ENCODE measurements at regions not wholly inside any gene's neighbourhood (a gene's known extent, or its start where the extent isn't known, plus 50 kb on each side); places are given as distances from the start of the nearest gene placed in this dataset.
"Not testable (repeated sequence)": the region's sequence is repeated elsewhere in the genome, so short reads cannot be mapped to it uniquely, and the experiment has no call there.

GRCh38 chr14:85881935-85882334 lies 352.0 kb downstream of the FLRT2 start:
- H3K27me3 Mint-ChIP-seq: no peaks in the 10 kb centered on the region
- ChIA-PET CTCF (no interaction called here), POLR2A (no interaction called here)
- no peak overlapping the region for H3K27ac Mint-ChIP-seq
- H3K36me3 Mint-ChIP-seq (ENCODE audit: low read depth): no peaks in the 10 kb centered on the region
- no peaks in the 10 kb centered on the region for H3K4me1 Mint-ChIP-seq
- no peak overlapping the region for H3K4me3 Mint-ChIP-seq
- no peak for DNase-seq
- no peaks in the 10 kb centered on the region for H3K9me3 Mint-ChIP-seq

GRCh38 chr14:85878874-85879273 lies 348.9 kb downstream of the FLRT2 start:
- no peak overlapping the region for H3K4me3 Mint-ChIP-seq
- H3K27me3 Mint-ChIP-seq: no peaks in the 10 kb centered on the region
- H3K4me1 Mint-ChIP-seq: no peaks in the 10 kb centered on the region
- ChIA-PET POLR2A (no interaction called here), CTCF (no interaction called here)
- no peak for DNase-seq
- no peak overlapping the region for H3K27ac Mint-ChIP-seq
- peaks cover 2% of the 10 kb centered on the region for H3K9me3 Mint-ChIP-seq
- no peaks in the 10 kb centered on the region for H3K36me3 Mint-ChIP-seq (ENCODE audit: low read depth)

- Mint-ChIP-seq H3K4me1 (no peaks in the 10 kb centered on the region), H3K36me3 (ENCODE audit: low read depth) (no peaks in the 10 kb centered on the region), H3K4me3 (no peak overlapping the region), H3K27ac (no peak overlapping the region), H3K27me3 (peaks cover 2% of the 10 kb centered on the region), H3K9me3 (peaks cover 2% of the 10 kb centered on the region)
- ChIA-PET POLR2A (no interaction called here), CTCF (no interaction called here)
- no peak for DNase-seq
These were observed 343.1 kb downstream of the FLRT2 start for GRCh38 chr14:85873006-85873405.

GRCh38 chr14:85867450-85867849 lies 337.5 kb downstream of the FLRT2 start:
- no peaks in the 10 kb centered on the region for H3K4me1 Mint-ChIP-seq
- no peaks in the 10 kb centered on the region for H3K9me3 Mint-ChIP-seq
- ChIA-PET POLR2A (no interaction called here), CTCF (no interaction called here)
- DNase-seq: no peak
- no peak overlapping the region for H3K4me3 Mint-ChIP-seq
- no peaks in the 10 kb centered on the region for H3K36me3 Mint-ChIP-seq (ENCODE audit: low read depth)
- H3K27ac Mint-ChIP-seq: no peak overlapping the region
- peaks cover 2% of the 10 kb centered on the region for H3K27me3 Mint-ChIP-seq

GRCh38 chr14:85865701-85866100 lies 335.8 kb downstream of the FLRT2 start:
- ChIA-PET POLR2A (no interaction called here), CTCF (no interaction called here)
- H3K4me1 Mint-ChIP-seq: no peaks in the 10 kb centered on the region
- H3K9me3 Mint-ChIP-seq: no peaks in the 10 kb centered on the region
- no peak for DNase-seq
- H3K36me3 Mint-ChIP-seq (ENCODE audit: low read depth): no peaks in the 10 kb centered on the region
- H3K4me3 Mint-ChIP-seq: no peak overlapping the region
- H3K27ac Mint-ChIP-seq: no peak overlapping the region
- no peaks in the 10 kb centered on the region for H3K27me3 Mint-ChIP-seq

- Mint-ChIP-seq H3K4me1 (no peaks in the 10 kb centered on the region), H3K36me3 (ENCODE audit: low read depth) (no peaks in the 10 kb centered on the region), H3K9me3 (no peaks in the 10 kb centered on the region), H3K27me3 (no peaks in the 10 kb centered on the region), H3K27ac (no peak overlapping the region), H3K4me3 (no peak overlapping the region)
- ChIA-PET CTCF (no interaction called here), POLR2A (no interaction called here)
- no peak for DNase-seq
These were observed 328.7 kb downstream of the FLRT2 start for GRCh38 chr14:85858634-85859033.

- Mint-ChIP-seq H3K27me3 (no peaks in the 10 kb centered on the region), H3K27ac (no peak overlapping the region), H3K9me3 (no peaks in the 10 kb centered on the region), H3K4me3 (no peak overlapping the region), H3K36me3 (ENCODE audit: low read depth) (no peaks in the 10 kb centered on the region), H3K4me1 (no peaks in the 10 kb centered on the region)
- POLR2A ChIA-PET: no interaction called here
- no peak for DNase-seq
- CTCF ChIA-PET: no interaction called here
These were observed 326.5 kb downstream of the FLRT2 start for GRCh38 chr14:85856430-85856829.

- Mint-ChIP-seq H3K4me1 (no peaks in the 10 kb centered on the region), H3K27me3 (no peaks in the 10 kb centered on the region), H3K9me3 (no peaks in the 10 kb centered on the region), H3K36me3 (ENCODE audit: low read depth) (no peaks in the 10 kb centered on the region), H3K27ac (no peak overlapping the region), H3K4me3 (no peak overlapping the region)
- no peak for DNase-seq
- POLR2A ChIA-PET: no interaction called here
- CTCF ChIA-PET: no interaction called here
These were observed 324.1 kb downstream of the FLRT2 start for GRCh38 chr14:85853996-85854526.

GRCh38 chr14:85852906-85853305 lies 323.0 kb downstream of the FLRT2 start:
- H3K27ac Mint-ChIP-seq: no peak overlapping the region
- DNase-seq: no peak
- no peaks in the 10 kb centered on the region for H3K9me3 Mint-ChIP-seq
- ChIA-PET CTCF (no interaction called here), POLR2A (no interaction called here)
- no peaks in the 10 kb centered on the region for H3K4me1 Mint-ChIP-seq
- H3K36me3 Mint-ChIP-seq (ENCODE audit: low read depth): no peaks in the 10 kb centered on the region
- no peak overlapping the region for H3K4me3 Mint-ChIP-seq
- H3K27me3 Mint-ChIP-seq: no peaks in the 10 kb centered on the region

GRCh38 chr14:85852123-85852522 lies 322.2 kb downstream of the FLRT2 start:
- H3K9me3 Mint-ChIP-seq; DNase-seq; CTCF ChIA-PET; H3K36me3 Mint-ChIP-seq (ENCODE audit: low read depth); H3K27ac Mint-ChIP-seq; H3K4me3 Mint-ChIP-seq; H3K27me3 Mint-ChIP-seq; POLR2A ChIA-PET; H3K4me1 Mint-ChIP-seq: not testable (repeated sequence)

GRCh38 chr14:85830549-85830948 lies 300.6 kb downstream of the FLRT2 start:
- H3K27ac Mint-ChIP-seq; POLR2A ChIA-PET; H3K4me3 Mint-ChIP-seq; H3K27me3 Mint-ChIP-seq; H3K36me3 Mint-ChIP-seq (ENCODE audit: low read depth); DNase-seq; CTCF ChIA-PET; H3K4me1 Mint-ChIP-seq; H3K9me3 Mint-ChIP-seq: not testable (repeated sequence)

GRCh38 chr14:85829601-85830000 lies 299.7 kb downstream of the FLRT2 start:
- H3K4me3 Mint-ChIP-seq; DNase-seq; H3K27me3 Mint-ChIP-seq; H3K4me1 Mint-ChIP-seq; H3K27ac Mint-ChIP-seq; H3K9me3 Mint-ChIP-seq; POLR2A ChIA-PET; H3K36me3 Mint-ChIP-seq (ENCODE audit: low read depth); CTCF ChIA-PET: not testable (repeated sequence)

- H3K4me1 Mint-ChIP-seq: no peaks in the 10 kb centered on the region
- no peak for DNase-seq
- POLR2A ChIA-PET: no interaction called here
These were observed 294.6 kb downstream of the FLRT2 start for GRCh38 chr14:85824526-85824925.

GRCh38 chr14:85822236-85822635 lies 292.3 kb downstream of the FLRT2 start:
- H3K27ac Mint-ChIP-seq: no peak overlapping the region
- H3K9me3 Mint-ChIP-seq: peaks cover 2% of the 10 kb centered on the region
- H3K4me3 Mint-ChIP-seq: no peak overlapping the region
- H3K27me3 Mint-ChIP-seq: no peaks in the 10 kb centered on the region
- no peak for DNase-seq
- ChIA-PET POLR2A (no interaction called here), CTCF (no interaction called here)
- H3K36me3 Mint-ChIP-seq (ENCODE audit: low read depth): no peaks in the 10 kb centered on the region
- H3K4me1 Mint-ChIP-seq: no peaks in the 10 kb centered on the region

More at GRCh38 chr14:85824526-85824925, 294.6 kb downstream of the FLRT2 start:
- Mint-ChIP-seq H3K27me3 (no peaks in the 10 kb centered on the region), H3K36me3 (ENCODE audit: low read depth) (no peaks in the 10 kb centered on the region), H3K4me3 (no peak overlapping the region), H3K9me3 (no peaks in the 10 kb centered on the region), H3K27ac (no peak overlapping the region)
- CTCF ChIA-PET: no interaction called here

GRCh38 chr14:85817430-85817829 lies 287.5 kb downstream of the FLRT2 start:
- Mint-ChIP-seq H3K27me3 (no peaks in the 10 kb centered on the region), H3K36me3 (ENCODE audit: low read depth) (no peaks in the 10 kb centered on the region), H3K9me3 (peaks cover 2% of the 10 kb centered on the region), H3K4me1 (peaks cover 8% of the 10 kb centered on the region), H3K4me3 (no peak overlapping the region), H3K27ac (no peak overlapping the region)
- no peak for DNase-seq
- ChIA-PET CTCF (no interaction called here), POLR2A (no interaction called here)
